Brain microvascular endothelial cell (primary cell): ENCODE measurements at regions not wholly inside any gene's neighbourhood (a gene's known extent, or its start where the extent isn't known, plus 50 kb on each side); places are given as distances from the start of the nearest gene placed in this dataset.

Experiments used
- DNase-seq: peaks from one replicate; pipeline ENCODE4 v3.0.0-alpha.2; 2020
- H3K27ac ChIP-seq: fragments of 250-450 bp; sonication (Bioruptor Pico); 2 replicates; pipeline ENCODE4 v1.5.1; 2020; ENCODE audit warnings: mild to moderate bottlenecking, moderate library complexity
- H3K27me3 ChIP-seq: fragments of 250-450 bp; sonication (Bioruptor Pico); replicated peaks from 2 replicates; pipeline ENCODE4 v1.5.1; 2020; ENCODE audit warnings: mild to moderate bottlenecking
- H3K36me3 ChIP-seq: fragments of 250-450 bp; sonication (Bioruptor Pico); replicated peaks from 2 replicates; pipeline ENCODE4 v1.5.1; 2020; ENCODE audit warnings: mild to moderate bottlenecking
- H3K4me3 ChIP-seq: 2 replicates; pipeline ENCODE4 v1.5.1; 2011; ENCODE audit warnings: low read depth, mild to moderate bottlenecking, control low read depth, low read length, moderate library complexity
- CTCF ChIP-seq: IDR thresholded peaks from 2 replicates; pipeline ENCODE4 v1.5.1; 2011; ENCODE audit warnings: low read depth, mild to moderate bottlenecking, moderate library complexity, low read length, control low read depth, inconsistent platforms; ENCODE audit errors: missing control alignments
- in situ Hi-C: cut with HindIII; loops from 2 replicates; pipeline ENCODE4 v1.10.0; 2017; ENCODE audit warnings: low sequenced_read_pairs, low pct_ligation_motif_present

DNA sequence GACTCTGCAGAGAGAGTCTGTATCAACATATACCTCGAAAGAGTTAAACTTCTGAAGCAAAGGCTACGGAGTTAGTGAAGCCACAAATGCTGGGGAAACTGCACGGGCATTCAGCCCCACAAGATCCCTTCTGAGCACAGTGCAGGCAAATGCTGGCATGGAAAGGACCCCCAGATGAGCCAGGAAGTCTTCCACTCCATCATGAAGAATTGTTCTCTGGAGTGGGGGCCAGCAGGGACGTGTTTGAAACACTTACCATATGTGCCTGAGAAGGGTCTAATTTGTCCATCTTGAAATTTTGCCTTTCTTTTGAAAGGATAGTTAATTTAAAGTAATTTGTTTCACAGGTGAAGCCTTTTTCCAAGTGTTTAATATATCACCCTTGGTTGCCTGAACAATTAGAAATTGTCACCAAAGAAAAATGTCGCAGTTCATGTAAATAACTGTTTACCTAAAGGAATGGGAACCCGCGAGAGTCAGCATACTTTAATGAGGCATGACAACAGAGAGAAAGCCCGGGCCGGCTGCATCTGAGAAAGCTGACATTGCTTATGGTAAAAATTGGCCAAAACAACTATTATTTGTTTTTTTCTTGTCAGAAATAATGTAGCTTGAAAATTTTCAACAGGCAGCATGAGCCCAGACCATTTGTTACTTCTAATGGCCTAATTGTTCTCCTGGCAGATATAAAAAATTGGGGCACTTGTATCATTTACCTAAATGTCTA, 287.6 kb upstream of the MGMT start:
- H3K27ac ChIP-seq = no peak overlapping the region
- in situ Hi-C loops = no loop called here
- TF ChIP-seq CTCF = no peak
- no peaks in the 10 kb centered on the region for H3K36me3 ChIP-seq
- H3K4me3 ChIP-seq = no peak overlapping the region
- no peak for DNase-seq
- H3K27me3 ChIP-seq = no peaks in the 10 kb centered on the region

GRCh38 chr10:129179972-129180678, 286.9 kb upstream of the MGMT start:
- Histone ChIP-seq H3K36me3 (no peaks in the 10 kb centered on the region), H3K27ac (no peak overlapping the region), H3K27me3 (no peaks in the 10 kb centered on the region), H3K4me3 (no peak overlapping the region)
- no peak for DNase-seq
- TF ChIP-seq CTCF = no peak
- in situ Hi-C loops = no loop called here

- DNase-seq = no peak
These were observed 282.8 kb upstream of the MGMT start for GRCh38 chr10:129184196-129184595.

DNA sequence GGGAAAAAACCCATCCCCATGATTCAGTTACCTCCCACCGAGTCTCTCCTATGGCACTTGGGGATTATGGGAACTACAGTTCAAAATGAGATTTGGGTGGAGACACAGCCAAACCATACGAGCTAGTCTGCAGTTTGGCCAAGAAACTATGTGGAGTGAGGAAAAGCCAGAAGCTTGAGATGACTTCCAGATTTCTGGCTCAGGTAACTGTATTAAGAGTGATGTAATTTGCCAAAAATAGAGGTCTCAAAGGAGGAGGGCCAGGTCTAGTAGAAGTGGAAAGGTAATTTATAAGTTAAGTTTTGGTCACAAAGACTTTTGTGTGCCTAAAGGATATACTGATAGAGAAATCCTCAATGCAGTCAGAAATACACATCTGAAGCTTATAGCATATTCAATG, 279.7 kb upstream of the MGMT start:
- Histone ChIP-seq H3K4me3 (no peak overlapping the region), H3K27ac (no peak overlapping the region), H3K36me3 (no peaks in the 10 kb centered on the region), H3K27me3 (no peaks in the 10 kb centered on the region)
- in situ Hi-C loops = no loop called here
- TF ChIP-seq CTCF = no peak
- DNase-seq = no peak

More at GRCh38 chr10:129184196-129184595, 282.8 kb upstream of the MGMT start:
- TF ChIP-seq CTCF = no peak
- Histone ChIP-seq H3K27ac (no peak overlapping the region), H3K27me3 (no peaks in the 10 kb centered on the region), H3K4me3 (no peak overlapping the region), H3K36me3 (no peaks in the 10 kb centered on the region)
- in situ Hi-C loops = no loop called here

DNA sequence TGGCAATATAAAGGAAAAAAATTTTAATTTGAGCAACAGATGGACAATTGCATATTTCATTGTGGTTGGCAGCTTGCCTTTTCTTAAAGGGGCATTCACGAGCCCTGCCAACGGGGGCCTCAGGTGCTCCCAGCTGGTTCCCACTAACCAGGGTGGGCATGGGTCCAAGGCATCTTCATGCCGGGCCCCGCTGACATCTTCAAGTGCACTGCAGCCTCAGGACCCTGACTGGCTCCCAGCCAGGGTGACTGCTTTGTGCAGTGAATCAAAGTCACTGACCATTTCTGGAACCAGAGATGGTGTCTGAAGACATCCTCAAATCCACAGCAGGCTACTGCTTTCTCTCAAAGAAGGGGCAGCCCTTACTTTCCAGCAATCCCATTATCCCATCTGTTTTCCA, 275.2 kb upstream of the MGMT start:
- in situ Hi-C loops = no loop called here
- no peak overlapping the region for H3K27ac ChIP-seq

More for the DNA sequence above, 275.2 kb upstream of the MGMT start:
- Histone ChIP-seq H3K4me3 (no peak overlapping the region), H3K36me3 (no peaks in the 10 kb centered on the region), H3K27me3 (no peaks in the 10 kb centered on the region)
- DNase-seq = no peak
- no peak for TF ChIP-seq CTCF
